Brain microvascular endothelial cell (primary cell): ENCODE measurements at regions not wholly inside any gene's neighbourhood (a gene's known extent, or its start where the extent isn't known, plus 50 kb on each side); places are given as distances from the start of the nearest gene placed in this dataset.
A peak's percentile ranks its signal among the peaks of the same experiment; 100 is the strongest.

ENCODE experiments used
- DNase-seq: peaks from one replicate; pipeline ENCODE4 v3.0.0-alpha.2; 2020
- H3K27ac ChIP-seq: fragments of 250-450 bp; sonication (Bioruptor Pico); 2 replicates; pipeline ENCODE4 v1.5.1; 2020; ENCODE audit warnings: mild to moderate bottlenecking, moderate library complexity
- H3K27me3 ChIP-seq: fragments of 250-450 bp; sonication (Bioruptor Pico); replicated peaks from 2 replicates; pipeline ENCODE4 v1.5.1; 2020; ENCODE audit warnings: mild to moderate bottlenecking
- H3K36me3 ChIP-seq: fragments of 250-450 bp; sonication (Bioruptor Pico); replicated peaks from 2 replicates; pipeline ENCODE4 v1.5.1; 2020; ENCODE audit warnings: mild to moderate bottlenecking
- H3K4me3 ChIP-seq: 2 replicates; pipeline ENCODE4 v1.5.1; 2011; ENCODE audit warnings: low read depth, mild to moderate bottlenecking, control low read depth, low read length, moderate library complexity
- CTCF ChIP-seq: IDR thresholded peaks from 2 replicates; pipeline ENCODE4 v1.5.1; 2011; ENCODE audit warnings: low read depth, mild to moderate bottlenecking, moderate library complexity, low read length, control low read depth, inconsistent platforms; ENCODE audit errors: missing control alignments
- in situ Hi-C: cut with HindIII; loops from 2 replicates; pipeline ENCODE4 v1.10.0; 2017; ENCODE audit warnings: low sequenced_read_pairs, low pct_ligation_motif_present

DNA sequence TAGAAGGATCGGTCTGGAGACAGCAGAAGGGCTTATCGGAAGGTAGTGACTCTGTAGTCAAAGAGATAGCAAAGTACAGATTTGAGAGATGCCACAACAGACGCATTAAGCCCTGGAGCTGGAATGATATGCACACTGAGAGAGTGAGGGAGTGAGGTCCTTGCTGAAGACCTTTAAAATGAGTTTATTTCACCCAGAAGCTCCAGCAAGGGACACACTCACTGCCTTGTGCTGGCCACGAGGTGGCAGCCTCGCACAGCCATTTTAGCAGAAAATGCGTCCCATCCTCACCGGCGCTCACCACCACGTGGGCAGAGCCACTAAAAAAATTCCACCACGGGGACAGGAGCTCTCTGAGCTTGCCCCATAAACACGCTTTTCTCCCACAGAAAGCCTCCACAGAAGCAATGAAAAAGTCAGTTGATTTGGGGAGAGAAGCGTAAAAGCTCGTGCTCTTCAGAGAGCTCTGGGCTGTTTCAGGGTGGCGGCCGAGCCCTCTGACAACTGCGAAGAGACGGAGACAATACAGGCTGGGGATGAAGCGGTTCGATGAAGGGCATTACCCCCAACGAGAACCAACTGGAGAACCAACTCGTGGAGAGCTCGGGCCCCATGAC is 163.0 kb upstream of the KLF14 start:
- in situ Hi-C loops: no loop called here
- Histone ChIP-seq H3K27ac (peak overlapping the region; percentile 67), H3K36me3 (peaks cover 71% of the 10 kb centered on the region), H3K27me3 (no peaks in the 10 kb centered on the region), H3K4me3 (no peak overlapping the region)
- DNase-seq: no peak
- TF ChIP-seq CTCF: peak; percentile 87

GRCh38 chr7:130897515-130898419 is 163.8 kb upstream of the KLF14 start:
- Histone ChIP-seq H3K4me3 (no peak overlapping the region), H3K36me3 (peaks cover 79% of the 10 kb centered on the region), H3K27me3 (no peaks in the 10 kb centered on the region), H3K27ac (peak overlapping the region; percentile 67)
- in situ Hi-C loops: no loop called here
- TF ChIP-seq CTCF: no peak
- no peak for DNase-seq

GRCh38 chr7:130899071-130899560 is 165.1 kb upstream of the KLF14 start:
- in situ Hi-C loops: no loop called here
- TF ChIP-seq CTCF: no peak
- H3K36me3 ChIP-seq: peaks cover 85% of the 10 kb centered on the region
- H3K4me3 ChIP-seq: no peak overlapping the region
- DNase-seq: no peak
- H3K27ac ChIP-seq: peak overlapping the region; percentile 67
- no peaks in the 10 kb centered on the region for H3K27me3 ChIP-seq

DNA sequence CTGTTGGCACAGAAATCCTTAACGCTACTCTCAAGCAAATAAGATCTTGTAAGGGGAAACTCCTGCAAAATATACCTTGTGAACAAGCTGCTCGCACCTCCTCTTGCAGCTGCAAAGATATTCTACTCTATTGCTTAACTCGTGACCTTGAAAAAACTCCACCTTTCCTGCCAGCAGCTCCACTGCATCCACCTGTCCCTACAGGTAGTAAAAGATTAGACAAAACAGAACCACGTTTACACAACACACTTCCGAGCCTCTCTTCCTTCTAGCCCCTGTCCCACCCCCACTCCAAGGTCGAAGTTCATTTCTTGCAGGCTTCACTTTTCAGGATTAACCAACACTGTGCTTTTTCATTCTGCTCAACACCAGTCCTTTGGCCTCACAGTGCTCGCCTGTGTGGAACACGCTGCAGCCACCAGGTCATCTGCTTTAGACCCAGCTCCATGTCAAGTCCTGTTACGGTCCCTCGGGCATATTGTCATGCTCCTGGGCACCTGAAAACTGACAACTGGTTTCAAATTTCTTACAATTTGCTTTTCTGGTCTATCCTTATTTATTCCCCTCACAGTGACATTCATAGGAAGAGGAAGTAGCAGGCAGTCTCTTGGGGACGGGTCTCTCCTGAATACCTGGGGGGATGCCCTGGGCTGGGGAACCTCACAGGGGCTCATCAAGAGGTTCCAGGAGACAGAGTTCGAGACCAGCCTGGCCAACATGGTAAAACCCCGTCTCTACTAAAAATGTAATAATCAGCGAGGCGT is 165.8 kb upstream of the KLF14 start:
- no peak for DNase-seq
- in situ Hi-C loops: no loop called here
- Histone ChIP-seq H3K27ac (peak overlapping the region; percentile 94), H3K4me3 (no peak overlapping the region), H3K36me3 (peaks cover 79% of the 10 kb centered on the region), H3K27me3 (no peaks in the 10 kb centered on the region)
- TF ChIP-seq CTCF: no peak

DNA sequence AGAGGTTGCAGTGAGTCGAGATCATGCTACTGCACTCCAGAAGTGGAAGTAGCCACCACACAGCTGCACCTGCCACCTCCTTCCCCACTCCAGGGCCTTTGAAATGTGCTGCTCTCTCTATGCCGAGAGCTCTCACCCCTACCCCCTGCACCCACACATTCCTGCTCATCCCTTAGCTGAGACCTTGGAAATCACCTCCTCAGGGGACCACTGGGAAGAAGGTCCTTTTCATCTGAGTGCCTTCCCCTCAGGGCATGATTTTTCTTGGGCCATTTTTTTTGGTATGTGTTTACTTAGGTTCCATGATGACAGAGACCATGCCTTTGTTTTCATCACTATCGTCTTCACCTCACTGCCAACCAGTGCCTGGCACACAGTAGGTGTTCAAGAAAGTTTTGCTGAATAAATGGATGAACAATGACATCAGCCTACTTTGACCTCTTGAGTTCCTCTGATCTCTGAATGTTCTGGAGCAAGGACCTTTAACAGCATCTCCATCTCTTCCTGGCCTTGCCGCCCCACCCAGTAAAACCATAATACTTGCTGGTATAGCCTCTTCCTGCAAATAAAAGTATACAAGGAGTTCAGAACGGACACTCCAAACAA is 166.6 kb upstream of the KLF14 start:
- in situ Hi-C loops: no loop called here
- no peak for TF ChIP-seq CTCF
- peak overlapping the region; percentile 94 for H3K27ac ChIP-seq
- no peaks in the 10 kb centered on the region for H3K27me3 ChIP-seq
- H3K4me3 ChIP-seq: no peak overlapping the region
- DNase-seq: no peak
- H3K36me3 ChIP-seq: peaks cover 75% of the 10 kb centered on the region
